Adrenal gland (tissue), 5 donors: ENCODE measurements at regions not wholly inside any gene's neighbourhood (a gene's known extent, or its start where the extent isn't known, plus 50 kb on each side); places are given as distances from the start of the nearest gene placed in this dataset.

Experiments
- CTCF ChIP-seq, 6 experiments: fragments of 450-650 bp in 4 of 6; fragments of 200-600 bp in 2 of 6; sonication (generic) in 1 of 6; IDR thresholded peaks; 1 replicate in 5 of 6; 2 replicates in 1 of 6; pipeline versions ENCODE4 v1.5.1 to v1.8.0; 2016 to 2021; ENCODE audit warnings: antibody characterized with exemption in 6 of 6, mild to moderate bottlenecking in 2 of 6, moderate library complexity in 1 of 6
- POLR2A ChIP-seq, 2 donors: fragments of 450-650 bp; IDR thresholded peaks; one replicate each; pipeline ENCODE4 v1.6.1; 2017; ENCODE audit warnings: antibody characterized with exemption in 2 of 2, mild to moderate bottlenecking in 2 of 2, moderate library complexity in 1 of 2
- donor health status: DM: no; HTN: no; CAD: no.

- TF ChIP-seq CTCF (IDR thresholded peaks at IDR 0.05) (no peak), POLR2A (IDR thresholded peaks at IDR 0.05) (no peak)
Observed at GRCh38 chr2:201980389-201980821, 53.2 kb upstream of the FZD7 start.
